ENCODE measurements at regions not wholly inside any gene's neighbourhood (a gene's known extent, or its start where the extent isn't known, plus 50 kb on each side); places are given as distances from the start of the nearest gene placed in this dataset.

DNA sequence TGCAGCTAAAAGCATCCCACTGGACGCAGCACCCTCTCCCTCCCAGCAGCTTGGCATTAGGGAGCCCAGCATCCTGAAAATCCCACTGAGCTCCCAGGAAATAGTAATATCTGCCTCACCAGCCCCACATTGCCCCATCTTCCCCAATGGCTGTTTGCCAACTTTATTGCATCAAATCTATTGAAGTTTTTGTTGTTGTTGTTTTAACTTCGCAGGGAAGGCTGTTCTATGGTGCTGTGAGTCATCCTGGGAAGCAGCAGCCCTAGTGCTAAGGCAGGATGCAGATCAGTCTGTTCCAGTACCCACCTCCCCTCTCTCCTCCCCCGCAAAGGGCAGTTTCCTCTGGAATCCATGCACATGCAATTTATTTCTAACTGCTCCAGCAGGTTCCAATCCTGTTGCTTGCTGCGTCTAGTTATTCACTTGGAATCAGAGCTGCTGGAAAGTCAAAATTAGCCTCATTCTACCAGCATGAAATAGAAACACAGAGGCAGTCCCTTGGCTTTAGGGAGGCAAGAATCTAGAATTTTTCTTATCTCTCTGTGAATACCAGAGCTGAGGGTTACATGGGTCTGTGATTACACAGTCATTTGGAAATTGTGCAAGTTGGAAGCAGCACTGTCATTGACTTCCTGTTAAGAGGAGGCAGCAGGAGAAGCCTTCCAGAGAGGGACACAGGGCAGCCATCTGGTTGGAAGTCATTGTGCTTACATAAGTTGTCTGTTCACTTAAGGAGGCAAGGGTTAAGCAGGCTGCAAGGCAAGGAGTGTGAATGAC lies 115.9 kb upstream of the CACUL1 start:
- Histone ChIP-seq H3K4me3 (no peak overlapping the region), H3K36me3 (no peaks in the 10 kb centered on the region), H3K9me3 (no peaks in the 10 kb centered on the region), H3K27ac (no peak overlapping the region), H3K4me1 (peaks cover 0 to 12% of the 10 kb centered on the region in 2 donors), H3K27me3 (no peaks in the 10 kb centered on the region)
- DNase-seq (peak; percentile 7 to 21), ATAC-seq (peak in 1 of 2 donors; percentile 48)
- in situ Hi-C loops (cut with MboI; ENCODE audit: low sequenced_read_pairs in 4 of 4) (no loop called here), intact Hi-C loops (cut with DNase I; ENCODE audit: low total_unique reads) (no loop called here)
- TF ChIP-seq, protein P1, sequence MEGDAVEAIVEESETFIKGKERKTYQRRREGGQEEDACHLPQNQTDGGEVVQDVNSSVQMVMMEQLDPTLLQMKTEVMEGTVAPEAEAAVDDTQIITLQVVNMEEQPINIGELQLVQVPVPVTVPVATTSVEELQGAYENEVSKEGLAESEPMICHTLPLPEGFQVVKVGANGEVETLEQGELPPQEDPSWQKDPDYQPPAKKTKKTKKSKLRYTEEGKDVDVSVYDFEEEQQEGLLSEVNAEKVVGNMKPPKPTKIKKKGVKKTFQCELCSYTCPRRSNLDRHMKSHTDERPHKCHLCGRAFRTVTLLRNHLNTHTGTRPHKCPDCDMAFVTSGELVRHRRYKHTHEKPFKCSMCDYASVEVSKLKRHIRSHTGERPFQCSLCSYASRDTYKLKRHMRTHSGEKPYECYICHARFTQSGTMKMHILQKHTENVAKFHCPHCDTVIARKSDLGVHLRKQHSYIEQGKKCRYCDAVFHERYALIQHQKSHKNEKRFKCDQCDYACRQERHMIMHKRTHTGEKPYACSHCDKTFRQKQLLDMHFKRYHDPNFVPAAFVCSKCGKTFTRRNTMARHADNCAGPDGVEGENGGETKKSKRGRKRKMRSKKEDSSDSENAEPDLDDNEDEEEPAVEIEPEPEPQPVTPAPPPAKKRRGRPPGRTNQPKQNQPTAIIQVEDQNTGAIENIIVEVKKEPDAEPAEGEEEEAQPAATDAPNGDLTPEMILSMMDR (IDR thresholded peaks at IDR 0.05 in 4 of 5, conservative IDR thresholded peaks at IDR 0.05 in 1 of 5), result no peak
- TF ChIP-seq POLR2A (IDR thresholded peaks at IDR 0.05), result no peak

DNA sequence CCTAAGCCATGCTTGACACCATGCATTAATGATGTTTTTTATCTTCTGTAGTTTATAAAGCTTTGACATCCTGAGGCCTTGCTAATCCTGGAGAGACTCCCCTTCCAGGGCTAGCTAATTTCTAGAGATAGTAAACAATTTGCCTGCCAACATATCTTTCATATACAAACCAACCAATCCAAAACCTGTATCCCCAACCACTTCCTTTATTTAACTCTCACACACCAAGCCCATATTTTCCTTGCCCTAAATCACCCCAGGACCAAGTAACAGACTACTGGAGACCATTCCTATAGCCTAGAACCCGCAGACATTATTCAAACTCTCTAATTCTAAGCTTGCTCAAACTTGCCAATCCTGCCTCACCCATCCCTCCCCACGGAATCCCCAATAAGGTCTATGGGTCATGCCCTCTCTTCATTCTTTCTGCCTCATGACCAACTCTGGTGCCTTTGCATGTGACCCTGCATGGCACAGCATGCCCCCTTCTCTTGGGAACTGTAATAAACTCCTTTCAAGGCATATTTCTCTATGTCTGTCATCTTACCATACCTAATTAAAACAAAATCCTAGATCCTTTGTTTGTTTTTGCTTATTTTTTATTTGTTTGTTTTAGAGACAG lies 116.6 kb upstream of the CACUL1 start:
- TF ChIP-seq, protein P1 (IDR thresholded peaks at IDR 0.05 in 4 of 5, conservative IDR thresholded peaks at IDR 0.05 in 1 of 5), result no peak
- TF ChIP-seq POLR2A (IDR thresholded peaks at IDR 0.05), result no peak
- DNase-seq, result no peak
- H3K36me3 ChIP-seq, result no peaks in the 10 kb centered on the region
- H3K9me3 ChIP-seq, result no peaks in the 10 kb centered on the region
- intact Hi-C loops (cut with DNase I; ENCODE audit: low total_unique reads), result no loop called here
- in situ Hi-C loops (cut with MboI; ENCODE audit: low sequenced_read_pairs in 4 of 4), result no loop called here
- no peak overlapping the region for H3K4me3 ChIP-seq
- no peak overlapping the region for H3K27ac ChIP-seq
- peaks cover 0 to 12% of the 10 kb centered on the region in 2 donors for H3K4me1 ChIP-seq
- H3K27me3 ChIP-seq, result no peaks in the 10 kb centered on the region
- no peak for ATAC-seq

DNA sequence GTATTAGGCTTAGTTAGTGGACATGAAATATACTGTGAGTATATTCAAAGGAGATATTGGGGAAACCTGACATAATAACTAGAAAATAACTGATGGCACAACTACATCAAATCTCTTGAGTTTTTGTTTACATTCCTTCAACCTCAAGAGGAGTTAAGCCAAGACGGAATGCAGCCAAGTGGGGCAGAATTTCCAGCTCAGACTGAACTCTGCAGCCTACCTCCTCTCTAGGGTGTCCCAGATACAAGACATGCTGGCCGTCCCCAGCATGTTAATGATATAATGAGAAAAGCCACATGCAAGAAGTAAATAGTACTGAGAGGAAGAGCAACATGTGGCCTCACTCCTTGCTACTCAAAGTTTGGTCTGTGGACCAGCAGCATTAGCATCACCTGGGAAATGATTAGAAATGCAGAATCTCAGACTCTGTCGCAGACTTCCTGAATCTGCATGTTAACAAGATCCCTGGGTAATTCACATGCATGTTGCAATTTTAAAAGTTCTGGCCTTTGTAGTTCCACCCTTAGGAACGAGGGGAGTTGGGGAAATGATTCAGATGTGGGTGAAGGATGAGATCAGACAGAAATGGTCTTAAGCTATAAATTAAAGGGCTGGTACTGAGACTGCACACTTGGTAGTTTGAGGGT lies 118.4 kb upstream of the CACUL1 start:
- ATAC-seq (no peak), DNase-seq (no peak)
- Histone ChIP-seq H3K4me1 (peaks cover 0 to 12% of the 10 kb centered on the region in 2 donors), H3K4me3 (no peak overlapping the region), H3K9me3 (no peaks in the 10 kb centered on the region), H3K36me3 (no peaks in the 10 kb centered on the region), H3K27ac (no peak overlapping the region), H3K27me3 (no peaks in the 10 kb centered on the region)
- TF ChIP-seq POLR2A (IDR thresholded peaks at IDR 0.05), result no peak
- TF ChIP-seq, protein P1 (IDR thresholded peaks at IDR 0.05 in 4 of 5, conservative IDR thresholded peaks at IDR 0.05 in 1 of 5), result no peak
- intact Hi-C loops (cut with DNase I; ENCODE audit: low total_unique reads), result no loop called here
- in situ Hi-C loops (cut with MboI; ENCODE audit: low sequenced_read_pairs in 4 of 4), result no loop called here

DNA sequence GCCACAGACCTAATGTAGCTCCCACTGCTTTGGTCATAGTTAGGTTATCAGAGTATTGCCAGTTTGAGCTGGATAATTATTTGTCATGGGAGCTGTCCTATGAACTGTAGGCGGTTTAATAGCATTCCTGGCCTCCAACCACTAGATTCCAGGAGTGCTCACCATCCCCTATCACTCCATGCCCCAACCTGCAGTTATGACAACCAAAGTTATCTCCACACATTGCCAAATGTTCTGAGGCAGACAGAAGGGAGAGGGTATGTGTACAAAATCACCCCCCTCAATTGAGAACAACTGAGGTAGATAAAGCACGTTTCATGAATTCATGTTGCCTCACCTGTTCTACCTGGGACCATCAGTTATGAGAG lies 119.0 kb upstream of the CACUL1 start:
- Histone ChIP-seq H3K9me3 (no peaks in the 10 kb centered on the region), H3K4me1 (peaks cover 0 to 12% of the 10 kb centered on the region in 2 donors), H3K27me3 (no peaks in the 10 kb centered on the region), H3K36me3 (no peaks in the 10 kb centered on the region), H3K4me3 (no peak overlapping the region), H3K27ac (no peak overlapping the region)
- no peak for TF ChIP-seq POLR2A (IDR thresholded peaks at IDR 0.05)
- TF ChIP-seq, protein P1 (IDR thresholded peaks at IDR 0.05 in 4 of 5, conservative IDR thresholded peaks at IDR 0.05 in 1 of 5), result no peak
- ATAC-seq (no peak), DNase-seq (no peak)
- intact Hi-C loops (cut with DNase I; ENCODE audit: low total_unique reads), result no loop called here
- in situ Hi-C loops (cut with MboI; ENCODE audit: low sequenced_read_pairs in 4 of 4), result no loop called here

Data from gastrocnemius medialis (tissue), 4 donors.